ENCODE measurements at regions not wholly inside any gene's neighbourhood (a gene's known extent, or its start where the extent isn't known, plus 50 kb on each side); places are given as distances from the start of the nearest gene placed in this dataset.

DNA sequence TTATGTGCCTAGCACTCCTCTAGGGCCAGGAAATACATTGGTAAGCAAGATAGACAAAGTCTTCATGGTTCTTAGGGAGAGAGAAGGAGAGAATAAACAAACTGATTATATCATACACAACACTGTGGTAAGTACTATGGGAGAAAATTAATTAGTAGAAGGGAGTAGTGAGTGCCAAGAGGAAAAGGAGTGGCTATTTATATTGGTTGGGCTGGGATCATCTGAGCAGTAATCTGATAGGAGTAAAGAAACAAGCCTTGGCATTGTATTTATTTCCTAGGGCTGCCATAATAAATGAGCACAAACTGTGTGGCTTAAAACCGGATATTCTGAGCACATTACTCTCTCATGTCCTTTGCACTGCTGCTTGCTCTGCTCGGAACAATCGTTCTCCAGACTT lies 158.1 kb upstream of the PHF14 start:
- DNase-seq: no peak

- DNase-seq: no peak
Measured at GRCh38 chr7:10821156-10821555, 152.5 kb upstream of the PHF14 start.

GRCh38 chr7:10824154-10824553 lies 149.5 kb upstream of the PHF14 start:
- DNase-seq: no peak

DNA sequence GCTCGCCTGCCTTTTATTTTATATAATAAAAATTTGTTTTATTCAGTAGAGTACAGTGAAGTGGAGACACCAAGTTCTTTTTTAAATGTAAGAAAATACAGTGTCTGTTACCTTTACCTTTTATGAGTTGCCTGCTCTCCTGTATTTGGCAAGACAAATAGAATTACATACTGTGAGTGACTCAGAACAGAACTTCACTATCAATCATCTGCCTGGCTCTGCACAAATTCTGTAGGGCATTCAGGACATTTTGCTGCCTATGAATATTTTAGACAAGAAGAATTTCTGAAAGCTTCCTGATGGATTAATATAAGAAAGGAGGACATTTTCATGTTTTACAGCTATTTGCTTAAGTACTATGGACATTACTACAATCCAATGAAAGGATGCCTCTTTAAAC lies 135.4 kb upstream of the PHF14 start:
- DNase-seq: no peak

DNA sequence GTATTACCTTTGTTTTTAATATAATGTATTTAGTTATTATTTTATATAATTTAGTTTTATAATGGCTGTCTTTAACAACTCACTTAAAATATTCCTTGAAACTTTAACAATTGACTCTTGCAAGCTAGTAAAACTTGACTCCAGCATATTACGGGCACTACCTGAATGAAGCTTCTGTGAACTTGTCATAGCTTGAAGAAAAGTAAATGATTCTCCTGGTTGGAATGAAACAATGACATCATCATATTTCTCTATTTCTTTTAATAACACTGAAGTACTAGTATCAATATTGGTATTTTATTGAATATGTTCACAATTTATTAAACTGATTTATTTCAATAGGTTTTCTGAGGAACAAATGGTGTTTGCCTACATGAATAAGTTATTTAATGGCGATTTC lies 128.4 kb upstream of the PHF14 start:
- DNase-seq: no peak

GRCh38 chr7:10855583-10855982 lies 118.1 kb upstream of the PHF14 start:
- no peak for DNase-seq

DNA sequence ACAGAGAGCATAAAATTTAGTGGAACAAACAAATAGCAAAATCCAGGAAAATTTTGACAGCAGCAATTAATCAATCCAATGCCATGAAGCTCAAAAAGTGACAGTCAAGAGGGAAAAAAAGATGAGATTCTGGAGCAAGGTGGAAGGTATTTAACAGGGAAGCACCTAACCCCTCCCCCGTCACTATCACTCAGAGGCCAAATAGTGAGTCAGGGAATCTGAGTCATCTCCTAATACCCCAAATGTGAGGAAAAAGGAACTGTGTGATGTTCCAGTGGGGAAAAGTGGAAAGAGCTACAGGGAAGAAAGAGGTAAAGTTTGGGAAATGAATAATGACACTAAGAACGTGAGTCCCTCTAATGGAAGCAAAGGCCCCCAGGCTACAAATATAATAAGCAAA lies 113.2 kb upstream of the PHF14 start:
- DNase-seq: no peak

DNA sequence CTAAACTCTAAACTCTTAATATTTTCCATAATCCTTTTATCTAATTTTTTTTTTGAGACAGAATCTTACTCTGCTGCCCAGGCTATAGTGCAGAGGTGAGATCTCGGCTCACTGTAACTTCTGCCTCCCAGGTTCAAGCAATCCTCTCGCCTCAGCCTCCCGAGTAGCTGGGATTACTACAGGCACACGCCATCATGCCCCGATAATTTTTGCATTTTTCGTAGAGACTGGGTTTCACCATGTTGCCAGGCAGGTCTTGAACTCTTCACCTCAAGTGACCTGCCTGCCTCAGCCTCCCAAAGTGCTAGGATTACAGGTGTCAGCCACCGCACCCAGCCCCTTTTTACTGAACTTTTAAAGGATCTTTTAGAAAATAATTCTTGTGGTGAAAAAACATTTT lies 110.2 kb upstream of the PHF14 start:
- no peak for DNase-seq

DNA sequence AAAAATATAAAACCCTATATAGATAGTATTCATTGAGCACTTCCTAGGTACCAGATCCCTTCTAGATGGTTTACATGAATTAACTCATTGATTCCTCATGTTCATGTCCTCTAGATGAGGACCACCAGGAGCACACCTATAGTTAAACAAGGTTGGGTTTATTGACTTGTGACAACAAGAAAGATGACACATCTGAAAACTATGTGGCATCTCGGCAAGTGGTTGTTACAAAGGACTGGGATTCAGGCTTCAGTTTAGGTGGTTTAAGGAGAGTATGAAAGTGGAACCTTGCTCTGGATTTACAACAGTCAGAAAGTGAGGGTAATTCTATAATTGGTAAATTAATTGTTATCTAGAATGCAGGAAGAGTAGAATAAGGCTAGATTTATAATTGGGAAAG lies 99.0 kb upstream of the PHF14 start:
- no peak for DNase-seq

DNA sequence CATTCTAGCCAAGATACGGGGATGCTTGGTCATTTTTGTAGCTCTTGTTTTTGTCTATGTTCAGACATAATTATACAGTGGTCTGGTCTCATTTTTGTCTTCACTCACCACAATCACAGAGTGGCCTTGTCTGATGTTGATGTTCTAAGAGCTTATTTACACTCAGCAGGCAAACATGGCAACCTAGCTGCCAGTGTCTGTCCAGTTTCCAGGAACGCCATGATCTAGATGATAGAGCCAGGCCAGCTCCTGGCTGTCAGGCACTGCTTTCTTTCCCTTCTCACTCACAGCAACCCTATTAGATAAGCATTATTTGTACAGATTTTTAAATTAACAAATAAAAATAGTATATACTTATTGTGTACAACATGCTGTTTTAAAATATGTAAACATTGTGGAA lies 98.6 kb upstream of the PHF14 start:
- no peak for DNase-seq

- no peak for DNase-seq
Measured at GRCh38 chr7:10888861-10889260, 84.8 kb upstream of the PHF14 start.

DNA sequence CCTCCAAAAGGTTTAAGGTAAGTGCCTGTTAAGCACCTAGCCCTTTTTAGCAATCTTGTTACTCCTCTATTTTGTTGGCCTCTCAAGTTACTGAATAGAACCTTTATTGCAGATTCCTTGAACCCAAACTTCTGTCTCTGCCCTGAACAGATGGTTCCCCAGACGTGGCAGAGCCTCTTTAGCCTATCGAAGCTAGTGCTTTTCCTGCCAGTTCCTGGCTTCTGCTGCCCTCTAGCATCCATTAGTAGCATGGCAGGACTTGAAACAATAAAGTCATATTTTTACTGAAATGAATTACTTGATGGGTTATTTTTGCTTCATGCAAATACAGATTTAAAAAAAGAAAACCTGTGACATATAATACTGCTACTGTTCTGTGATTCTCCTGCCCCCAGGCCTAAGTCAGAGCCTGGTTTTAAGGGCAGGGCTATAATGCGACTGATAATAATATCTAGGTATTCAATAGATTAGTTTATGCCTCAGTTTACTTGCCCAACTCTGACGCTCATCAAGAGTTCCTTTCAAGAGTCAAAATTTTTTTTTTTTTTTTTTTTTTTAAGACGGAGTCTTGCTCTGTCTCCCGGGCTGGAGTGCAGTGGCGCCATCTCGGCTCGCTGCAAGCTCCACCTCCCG lies 84.3 kb upstream of the PHF14 start:
- DNase-seq: peak; percentile 22

DNA sequence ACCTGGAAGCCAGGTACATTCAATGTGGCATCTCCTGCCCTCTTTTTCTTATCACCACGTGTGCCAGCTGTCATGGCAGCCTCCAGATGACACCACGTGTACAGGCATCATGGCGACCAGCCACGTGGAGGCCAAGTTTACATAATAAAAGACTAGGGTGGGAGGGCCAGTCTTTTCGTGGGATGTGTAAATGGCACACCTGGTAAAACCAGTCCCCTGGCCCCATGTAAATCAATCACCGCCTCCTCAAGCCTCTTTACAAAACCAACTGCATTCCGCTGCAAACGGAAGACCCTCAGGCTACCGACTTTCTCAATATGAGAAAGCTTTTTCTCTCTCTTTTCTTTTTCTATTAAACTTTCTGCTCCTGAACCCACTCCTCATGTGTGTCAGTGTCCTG lies 65.1 kb upstream of the PHF14 start:
- no peak for DNase-seq

DNA sequence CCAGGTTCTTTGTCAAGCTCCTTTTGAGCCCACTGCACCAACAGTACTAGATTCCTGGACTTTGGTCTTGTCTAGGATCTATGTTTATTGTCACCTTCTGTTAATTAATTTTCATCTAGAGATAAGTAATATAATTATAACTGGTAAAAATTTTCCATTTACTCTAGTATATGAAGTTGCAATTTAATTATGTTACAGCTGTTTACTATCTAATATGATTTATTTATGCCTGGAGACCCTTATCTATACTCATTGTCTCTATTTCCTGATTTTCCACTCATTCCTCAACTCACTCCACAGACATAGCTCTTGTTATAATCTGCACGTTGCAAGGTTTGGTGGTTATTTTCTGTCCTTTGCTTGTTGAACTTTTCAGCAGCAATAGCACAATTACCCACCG lies 63.2 kb upstream of the PHF14 start:
- no peak for DNase-seq

GRCh38 chr7:10912077-10912476 lies 61.6 kb upstream of the PHF14 start:
- no peak for DNase-seq

- no peak for DNase-seq
Measured at GRCh38 chr7:10913457-10913856, 60.2 kb upstream of the PHF14 start.

- DNase-seq: no peak
Measured at GRCh38 chr7:10918093-10918590, 55.5 kb upstream of the PHF14 start.

- no peak for DNase-seq
Measured at GRCh38 chr7:10919923-10920322, 53.7 kb upstream of the PHF14 start.

Data from CD4-positive, alpha-beta T cell treated with Interleukin-15 for 1 hour (primary cell).